ENCODE measurements at regions not wholly inside any gene's neighbourhood (a gene's known extent, or its start where the extent isn't known, plus 50 kb on each side); places are given as distances from the start of the nearest gene placed in this dataset.

- ATAC-seq = no peak
- no peak overlapping the region for H3K4me3 ChIP-seq
- peaks cover 0 to 2% (median 0%) of the 10 kb centered on the region in 3 donors for H3K9me3 ChIP-seq
- no peaks in the 10 kb centered on the region for H3K36me3 ChIP-seq
- H3K4me1 ChIP-seq = no peaks in the 10 kb centered on the region
- H3K27me3 ChIP-seq = no peaks in the 10 kb centered on the region
- H3K27ac ChIP-seq = no peak overlapping the region
- TF ChIP-seq EP300 (IDR thresholded peaks at IDR 0.05) (no peak), CTCF (IDR thresholded peaks at IDR 0.05) (no peak), POLR2AphosphoS5 (IDR thresholded peaks at IDR 0.05) (no peak)
Observed at GRCh38 chr10:83310688-83311087, 828.6 kb upstream of the GHITM start.

GRCh38 chr10:83312570-83312969 is 826.7 kb upstream of the GHITM start:
- WGBS, 2 donors (ENCODE audit: low coverage in 1 of 2) = 68 to 74% methylated on average over 3 of the region's 3 CpGs
- Histone ChIP-seq H3K27me3 (no peaks in the 10 kb centered on the region), H3K4me1 (no peaks in the 10 kb centered on the region), H3K36me3 (no peaks in the 10 kb centered on the region), H3K27ac (no peak overlapping the region), H3K4me3 (no peak overlapping the region), H3K9me3 (peaks cover 0 to 9% (median 0%) of the 10 kb centered on the region in 3 donors)
- ATAC-seq = no peak
- TF ChIP-seq EP300 (IDR thresholded peaks at IDR 0.05) (no peak), POLR2AphosphoS5 (IDR thresholded peaks at IDR 0.05) (no peak), POLR2A (IDR thresholded peaks at IDR 0.05) (no peak), CTCF (IDR thresholded peaks at IDR 0.05) (no peak)

- H3K4me3 ChIP-seq = no peak overlapping the region
- H3K27me3 ChIP-seq = no peaks in the 10 kb centered on the region
- TF ChIP-seq POLR2AphosphoS5 (IDR thresholded peaks at IDR 0.05) (no peak), POLR2A (IDR thresholded peaks at IDR 0.05) (no peak), EP300 (IDR thresholded peaks at IDR 0.05) (no peak), CTCF (IDR thresholded peaks at IDR 0.05) (no peak)
- no peaks in the 10 kb centered on the region for H3K36me3 ChIP-seq
- peaks cover 0 to 6% (median 0%) of the 10 kb centered on the region in 3 donors for H3K9me3 ChIP-seq
- 63 to 83% methylated on average over 1 of the region's 1 CpG for whole genome bisulfite sequencing, 2 donors (ENCODE audit: low coverage in 1 of 2)
- H3K4me1 ChIP-seq = no peaks in the 10 kb centered on the region
- H3K27ac ChIP-seq = no peak overlapping the region
- ATAC-seq = no peak
Observed at GRCh38 chr10:83332690-83333089, 806.6 kb upstream of the GHITM start.

- H3K4me3 ChIP-seq = no peak overlapping the region
- H3K36me3 ChIP-seq = no peaks in the 10 kb centered on the region
- H3K27ac ChIP-seq = no peak overlapping the region
- TF ChIP-seq POLR2AphosphoS5 (IDR thresholded peaks at IDR 0.05) (no peak), POLR2A (IDR thresholded peaks at IDR 0.05) (no peak), CTCF (IDR thresholded peaks at IDR 0.05) (no peak), EP300 (IDR thresholded peaks at IDR 0.05) (no peak)
- peaks cover 0 to 7% (median 0%) of the 10 kb centered on the region in 3 donors for H3K9me3 ChIP-seq
- ATAC-seq = no peak
- H3K27me3 ChIP-seq = no peaks in the 10 kb centered on the region
- H3K4me1 ChIP-seq = no peaks in the 10 kb centered on the region
Observed at GRCh38 chr10:83333566-83333965, 805.7 kb upstream of the GHITM start.

- no peak overlapping the region for H3K27ac ChIP-seq
- no peaks in the 10 kb centered on the region for H3K4me1 ChIP-seq
- H3K36me3 ChIP-seq = no peaks in the 10 kb centered on the region
- no peaks in the 10 kb centered on the region for H3K27me3 ChIP-seq
- TF ChIP-seq EP300 (IDR thresholded peaks at IDR 0.05) = no peak
- no peak for TF ChIP-seq CTCF (IDR thresholded peaks at IDR 0.05)
- peaks cover 0 to 13% (median 0%) of the 10 kb centered on the region in 3 donors for H3K9me3 ChIP-seq
- no peak for ATAC-seq
- no peak overlapping the region for H3K4me3 ChIP-seq
Observed at GRCh38 chr10:83343676-83344075, 795.6 kb upstream of the GHITM start.
